Upper lobe of left lung (tissue), 6 donors: ENCODE measurements at regions not wholly inside any gene's neighbourhood (a gene's known extent, or its start where the extent isn't known, plus 50 kb on each side); places are given as distances from the start of the nearest gene placed in this dataset.
A peak's percentile ranks its signal among the peaks of the same experiment; 100 is the strongest.

Experiments
- ATAC-seq, 2 donors: fragments of 200-7000 bp; cut with Tn5 transposase; one replicate each; pipeline ENCODE4 v1.9.1; 2022; ENCODE audit warnings: mild to moderate bottlenecking in 2 of 2, moderate library complexity in 2 of 2; ENCODE audit not compliant: low FRiP score in 2 of 2
- DNase-seq, 2 donors: peaks; one replicate each; pipeline ENCODE4 v3.0.0-alpha.2; 2019 to 2020
- H3K27ac ChIP-seq, 4 donors: fragments of 200-600 bp; sonication (generic); one replicate each; pipeline ENCODE4 v1.5.1; 2016 to 2019
- H3K27me3 ChIP-seq, 4 donors: fragments of 200-600 bp; sonication (generic); one replicate each; pipeline ENCODE4 v1.5.1; 2017 to 2019
- H3K36me3 ChIP-seq, 4 donors: fragments of 200-600 bp; sonication (generic); one replicate each; pipeline ENCODE4 v1.5.1; 2016 to 2019
- H3K4me1 ChIP-seq, 4 donors: fragments of 200-600 bp; sonication (generic); one replicate each; pipeline ENCODE4 v1.5.1; 2018 to 2019
- H3K4me3 ChIP-seq, 4 donors: fragments of 200-600 bp; sonication (generic); one replicate each; pipeline ENCODE4 v1.5.1; 2017 to 2019; ENCODE audit warnings: mild to moderate bottlenecking in 2 of 4, moderate library complexity in 1 of 4
- H3K9me3 ChIP-seq, 4 donors: fragments of 200-600 bp; sonication (generic); one replicate each; pipeline ENCODE4 v1.5.1; 2018 to 2019
- CTCF ChIP-seq, 6 experiments: fragments of 450-650 bp in 4 of 6; fragments of 200-600 bp in 2 of 6; sonication (generic) in 2 of 6; IDR thresholded peaks; one replicate each; pipeline ENCODE4 v1.5.1; 2016 to 2019; ENCODE audit warnings: antibody characterized with exemption in 6 of 6
- EP300 ChIP-seq, 4 donors: sonication (generic); formaldehyde crosslinking; IDR thresholded peaks; one replicate each; pipeline ENCODE4 v1.5.1; 2017; ENCODE audit warnings: antibody characterized with exemption in 4 of 4, control low read depth in 2 of 4
- POLR2A ChIP-seq, 4 donors: fragments of 450-650 bp; IDR thresholded peaks; one replicate each; pipeline ENCODE4 v1.5.1; 2016 to 2017; ENCODE audit warnings: antibody characterized with exemption in 4 of 4, mild to moderate bottlenecking in 2 of 4
- POLR2AphosphoS5 ChIP-seq, 2 donors: sonication (generic); formaldehyde crosslinking; IDR thresholded peaks; one replicate each; pipeline ENCODE4 v1.5.1; 2017; ENCODE audit warnings: antibody characterized with exemption in 2 of 2
- WGBS, 2 donors: methylation state at CpG; one replicate each; pipeline ENCODE4 v1.1.5; 2017 to 2018; 5-methylcytosine and 5-hydroxymethylcytosine counted together
- donor health status: DM: no; HTN: no; CAD: no; lungs with moderate emphysema.
- donor health status: DM: no; HTN: yes; CAD: no; lungs with severe emphysema.

GRCh38 chr5:74303578-74303977, 336.9 kb downstream of the ENC1 start:
- Histone ChIP-seq H3K36me3 (no peaks in the 10 kb centered on the region), H3K4me3 (no peak overlapping the region), H3K27me3 (no peaks in the 10 kb centered on the region), H3K27ac (no peak overlapping the region), H3K4me1 (no peaks in the 10 kb centered on the region), H3K9me3 (no peaks in the 10 kb centered on the region)
- ATAC-seq = no peak
- TF ChIP-seq POLR2A (IDR thresholded peaks at IDR 0.05) (no peak), CTCF (IDR thresholded peaks at IDR 0.05) (no peak), POLR2AphosphoS5 (IDR thresholded peaks at IDR 0.05) (no peak), EP300 (IDR thresholded peaks at IDR 0.05) (no peak)
- 97 to 100% methylated on average over 3 of the region's 3 CpGs for WGBS, 2 donors
- DNase-seq = no peak

- Histone ChIP-seq H3K4me3 (no peak overlapping the region), H3K27ac (no peak overlapping the region), H3K9me3 (no peaks in the 10 kb centered on the region), H3K4me1 (peaks cover 0 to 4% (median 1%) of the 10 kb centered on the region in 4 donors), H3K27me3 (no peaks in the 10 kb centered on the region), H3K36me3 (no peaks in the 10 kb centered on the region)
- no peak for ATAC-seq
- TF ChIP-seq EP300 (IDR thresholded peaks at IDR 0.05) (no peak), CTCF (IDR thresholded peaks at IDR 0.05) (no peak), POLR2A (IDR thresholded peaks at IDR 0.05) (no peak), POLR2AphosphoS5 (IDR thresholded peaks at IDR 0.05) (no peak)
- DNase-seq = no peak
These were observed 339.0 kb downstream of the ENC1 start for GRCh38 chr5:74301576-74301975.

DNA sequence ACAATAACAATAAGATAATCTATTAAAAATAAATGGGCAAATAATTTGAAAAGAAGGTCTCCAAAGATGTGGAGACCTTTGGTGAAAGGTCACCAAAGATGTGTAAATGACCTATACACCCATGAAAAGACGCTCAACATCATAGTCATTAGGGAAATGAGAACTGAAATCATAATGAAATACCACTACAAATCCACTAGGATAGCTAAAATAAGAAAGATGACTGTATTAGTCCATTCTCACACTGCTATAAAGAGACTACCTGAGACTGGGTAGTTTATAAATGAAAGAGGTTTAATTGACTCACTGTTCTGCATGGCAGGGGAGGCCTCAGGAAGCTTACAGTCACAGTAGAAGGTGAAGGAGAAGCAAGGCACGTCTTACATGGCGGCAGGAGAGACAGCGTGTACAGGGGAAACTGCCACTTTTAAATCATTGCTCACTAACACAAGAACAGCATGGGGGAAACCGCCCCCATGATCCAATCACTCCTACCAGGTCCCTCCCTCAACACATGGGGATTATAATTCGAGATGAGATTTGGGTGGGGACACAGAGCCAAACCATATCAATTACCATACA, 339.6 kb downstream of the ENC1 start:
- ATAC-seq = no peak
- TF ChIP-seq EP300 (IDR thresholded peaks at IDR 0.05) (no peak), POLR2AphosphoS5 (IDR thresholded peaks at IDR 0.05) (no peak), CTCF (IDR thresholded peaks at IDR 0.05) (no peak), POLR2A (IDR thresholded peaks at IDR 0.05) (no peak)
- 90 to 93% methylated on average over 6 of the region's 6 CpGs for WGBS, 2 donors
- Histone ChIP-seq H3K4me1 (peaks cover 0 to 4% (median 1%) of the 10 kb centered on the region in 4 donors), H3K9me3 (no peaks in the 10 kb centered on the region), H3K4me3 (no peak overlapping the region), H3K27ac (no peak overlapping the region), H3K36me3 (no peaks in the 10 kb centered on the region), H3K27me3 (no peaks in the 10 kb centered on the region)
- DNase-seq = no peak

- H3K4me3 ChIP-seq = no peak overlapping the region
- DNase-seq (no peak), ATAC-seq (no peak)
- 87 to 95% methylated on average over 2 of the region's 2 CpGs for WGBS, 2 donors
- H3K9me3 ChIP-seq = no peaks in the 10 kb centered on the region
- H3K27ac ChIP-seq = no peak overlapping the region
- no peak for TF ChIP-seq POLR2A (IDR thresholded peaks at IDR 0.05)
- no peak for TF ChIP-seq CTCF (IDR thresholded peaks at IDR 0.05)
- TF ChIP-seq POLR2AphosphoS5 (IDR thresholded peaks at IDR 0.05) = no peak
- no peak for TF ChIP-seq EP300 (IDR thresholded peaks at IDR 0.05)
- peaks cover 0 to 4% (median 1%) of the 10 kb centered on the region in 4 donors for H3K4me1 ChIP-seq
- H3K27me3 ChIP-seq = no peaks in the 10 kb centered on the region
- H3K36me3 ChIP-seq = no peaks in the 10 kb centered on the region
These were observed 340.7 kb downstream of the ENC1 start for GRCh38 chr5:74299833-74300232.

DNA sequence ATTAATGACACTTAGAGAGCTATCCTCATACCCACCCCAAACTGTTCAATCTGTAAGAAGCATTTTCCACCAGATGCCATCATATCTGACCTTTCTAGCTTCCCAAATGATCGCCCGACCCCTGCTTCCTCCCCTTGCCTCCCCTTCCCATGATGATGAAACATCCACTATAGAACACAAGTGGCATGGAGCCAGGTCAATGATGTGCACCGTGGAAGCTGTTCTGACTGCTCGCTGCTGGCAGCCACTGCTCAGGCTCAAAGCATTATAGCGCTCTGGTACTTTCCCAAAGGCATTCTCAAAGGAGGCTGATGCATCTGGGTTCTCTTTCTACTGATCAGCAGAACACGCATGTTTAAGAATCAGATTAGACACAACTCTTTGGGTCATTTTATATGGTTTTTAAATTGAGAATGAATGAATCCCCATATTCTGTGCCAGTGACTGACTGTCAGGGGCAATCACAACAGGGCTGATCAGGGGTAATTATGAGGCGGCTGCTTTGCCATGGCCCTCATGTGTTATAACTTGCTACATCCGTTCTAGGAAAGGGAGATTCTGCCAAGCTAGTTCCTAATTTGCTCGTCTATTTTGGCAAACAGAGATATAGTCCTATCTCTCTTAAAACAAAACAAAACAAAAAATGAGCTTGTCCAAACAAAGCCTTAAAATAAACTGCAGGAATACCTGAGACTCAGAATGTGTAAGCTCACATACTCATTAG, 343.7 kb downstream of the ENC1 start:
- no peak for DNase-seq
- H3K4me3 ChIP-seq = no peak overlapping the region
- no peaks in the 10 kb centered on the region for H3K27me3 ChIP-seq
- no peak for TF ChIP-seq POLR2A (IDR thresholded peaks at IDR 0.05)
- no peak for TF ChIP-seq CTCF (IDR thresholded peaks at IDR 0.05)
- TF ChIP-seq POLR2AphosphoS5 (IDR thresholded peaks at IDR 0.05) = no peak
- TF ChIP-seq EP300 (IDR thresholded peaks at IDR 0.05) = no peak
- peak in 1 of 2 donors; percentile 53 for ATAC-seq
- WGBS, 2 donors = 50 to 52% methylated on average over 9 of the region's 9 CpGs
- H3K4me1 ChIP-seq = peaks cover 0 to 4% (median 1%) of the 10 kb centered on the region in 4 donors
- no peak overlapping the region for H3K27ac ChIP-seq
- no peaks in the 10 kb centered on the region for H3K36me3 ChIP-seq
- H3K9me3 ChIP-seq = no peaks in the 10 kb centered on the region
